SU-DHL-6 (cell line): ENCODE measurements at regions not wholly inside any gene's neighbourhood (a gene's known extent, or its start where the extent isn't known, plus 50 kb on each side); places are given as distances from the start of the nearest gene placed in this dataset.
"Not testable (repeated sequence)": the region's sequence is repeated elsewhere in the genome, so short reads cannot be mapped to it uniquely, and the experiment has no call there.

Experiments used
- EZH2phosphoT487 ChIP-seq: fragments of 200-600 bp; sonication (generic), shearing (Covaris generic); conservative IDR thresholded peaks from 2 replicates; pipeline ENCODE4 v1.6.1; 2018; ENCODE audit warnings: mild to moderate bottlenecking, antibody characterized with exemption, low read length, moderate library complexity, mixed read lengths
- TF ChIP-seq, protein P1 (sequence below): fragments of 200-600 bp; sonication (generic); IDR thresholded peaks from one replicate; pipeline ENCODE4 v1.5.1; 2017; ENCODE audit warnings: antibody characterized with exemption, mild to moderate bottlenecking, low read length, moderate library complexity; ENCODE audit not compliant: insufficient read depth, poor library complexity, severe bottlenecking

DNA sequence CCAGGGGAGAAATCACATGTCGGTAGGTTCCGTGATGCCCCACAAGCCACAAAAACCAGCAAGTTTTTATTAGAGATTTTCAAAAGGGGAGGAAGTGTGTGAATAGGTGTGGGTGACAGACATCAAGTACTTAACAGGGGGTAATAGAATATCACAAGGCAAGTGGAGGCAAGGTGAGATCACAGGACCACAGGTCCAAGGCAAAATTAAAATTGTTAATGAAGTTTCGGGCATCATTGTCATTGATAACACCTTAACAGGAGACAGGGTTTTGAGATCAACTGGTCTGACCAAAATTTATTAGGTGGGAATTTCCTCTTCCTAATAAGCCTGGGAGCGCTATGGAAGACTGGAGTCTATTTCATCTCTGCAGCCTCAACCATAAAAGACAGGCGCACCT lies 603.9 kb downstream of the KCNT2 start:
- TF ChIP-seq, protein P1, sequence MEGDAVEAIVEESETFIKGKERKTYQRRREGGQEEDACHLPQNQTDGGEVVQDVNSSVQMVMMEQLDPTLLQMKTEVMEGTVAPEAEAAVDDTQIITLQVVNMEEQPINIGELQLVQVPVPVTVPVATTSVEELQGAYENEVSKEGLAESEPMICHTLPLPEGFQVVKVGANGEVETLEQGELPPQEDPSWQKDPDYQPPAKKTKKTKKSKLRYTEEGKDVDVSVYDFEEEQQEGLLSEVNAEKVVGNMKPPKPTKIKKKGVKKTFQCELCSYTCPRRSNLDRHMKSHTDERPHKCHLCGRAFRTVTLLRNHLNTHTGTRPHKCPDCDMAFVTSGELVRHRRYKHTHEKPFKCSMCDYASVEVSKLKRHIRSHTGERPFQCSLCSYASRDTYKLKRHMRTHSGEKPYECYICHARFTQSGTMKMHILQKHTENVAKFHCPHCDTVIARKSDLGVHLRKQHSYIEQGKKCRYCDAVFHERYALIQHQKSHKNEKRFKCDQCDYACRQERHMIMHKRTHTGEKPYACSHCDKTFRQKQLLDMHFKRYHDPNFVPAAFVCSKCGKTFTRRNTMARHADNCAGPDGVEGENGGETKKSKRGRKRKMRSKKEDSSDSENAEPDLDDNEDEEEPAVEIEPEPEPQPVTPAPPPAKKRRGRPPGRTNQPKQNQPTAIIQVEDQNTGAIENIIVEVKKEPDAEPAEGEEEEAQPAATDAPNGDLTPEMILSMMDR = not testable (repeated sequence)
- not testable (repeated sequence) for TF ChIP-seq EZH2phosphoT487
